Naive thymus-derived CD4-positive, alpha-beta T cell (primary cell): ENCODE measurements at regions not wholly inside any gene's neighbourhood (a gene's known extent, or its start where the extent isn't known, plus 50 kb on each side); places are given as distances from the start of the nearest gene placed in this dataset.

Experiments used
- ATAC-seq: fragments of 150-1000 bp; cut with Tn5 transposase; 2 replicates; pipeline ENCODE4 v1.10.0; 2021; ENCODE audit warnings: mild to moderate bottlenecking, moderate library complexity
- CTCF ChIA-PET: fragments of 350-600 bp; sonication (Branson Sonifier 250); formaldehyde crosslinking; loops from one replicate; lab custom pipeline; 2021; ENCODE audit warnings: antibody characterized with exemption; lab: Charles Lee
- POLR2A ChIA-PET: fragments of 350-600 bp; sonication (Branson Sonifier 250); formaldehyde crosslinking; loops from one replicate; lab custom pipeline; 2021; ENCODE audit warnings: antibody characterized with exemption, inconsistent platforms; lab: Charles Lee
- DNase-seq, 9 donors: peaks; one replicate each; pipeline versions ENCODE4 v3.0.0 to v3.0.0-alpha.2; 2020 to 2022; ENCODE audit warnings: mixed read lengths in 1 of 9
- H3K27ac ChIP-seq: one replicate; pipeline ENCODE4 v1.7.0; 2013; ENCODE audit warnings: mild to moderate bottlenecking, low read depth, low read length, moderate library complexity
- H3K27me3 ChIP-seq, 2 donors: one replicate each; pipeline ENCODE4 v1.7.0; 2013; ENCODE audit warnings: low read length in 2 of 2, mild to moderate bottlenecking in 2 of 2, moderate library complexity in 2 of 2; ENCODE audit not compliant: control insufficient read depth in 2 of 2, insufficient read depth in 2 of 2
- H3K36me3 ChIP-seq, 3 experiments: 1 replicate in 2 of 3; 2 replicates in 1 of 3; pipeline ENCODE4 v1.7.0; 2013; ENCODE audit warnings: low read length in 3 of 3, mild to moderate bottlenecking in 3 of 3, moderate library complexity in 1 of 3; ENCODE audit not compliant: insufficient read depth in 3 of 3, control insufficient read depth in 2 of 3
- H3K4me1 ChIP-seq, 2 donors: one replicate each; pipeline ENCODE4 v1.7.0; 2013; ENCODE audit warnings: low read length in 2 of 2, mild to moderate bottlenecking in 2 of 2, moderate library complexity in 1 of 2; ENCODE audit not compliant: control insufficient read depth in 2 of 2, insufficient read depth in 2 of 2
- H3K4me3 ChIP-seq: 2 replicates; pipeline ENCODE4 v1.7.0; 2013; ENCODE audit warnings: mild to moderate bottlenecking, low read length
- H3K9me3 ChIP-seq, 3 experiments: 1 replicate in 2 of 3; 2 replicates in 1 of 3; pipeline ENCODE4 v1.7.0; 2013; ENCODE audit warnings: low read length in 3 of 3; ENCODE audit not compliant: control insufficient read depth in 2 of 3
- H3K27ac Mint-ChIP-seq, 9 donors: one replicate each; pipeline ENCODE4 v1.8.0; 2020 to 2022; ENCODE audit warnings: mixed read lengths in 9 of 9, mild to moderate bottlenecking in 8 of 9, moderate library complexity in 5 of 9, inconsistent platforms in 2 of 9
- H3K27me3 Mint-ChIP-seq, 5 donors: one replicate each; pipeline ENCODE4 v1.8.0; 2021 to 2022; ENCODE audit warnings: mixed read lengths in 5 of 5, mild to moderate bottlenecking in 1 of 5
- H3K36me3 Mint-ChIP-seq, 5 donors: one replicate each; pipeline ENCODE4 v1.8.0; 2020 to 2022; ENCODE audit warnings: mixed read lengths in 5 of 5, mild to moderate bottlenecking in 3 of 5, inconsistent platforms in 1 of 5
- H3K4me1 Mint-ChIP-seq, 7 donors: one replicate each; pipeline ENCODE4 v1.8.0; 2020 to 2022; ENCODE audit warnings: mixed read lengths in 7 of 7, mild to moderate bottlenecking in 3 of 7, inconsistent platforms in 1 of 7
- H3K4me3 Mint-ChIP-seq, 10 donors: one replicate each; pipeline ENCODE4 v1.8.0; 2020 to 2022; ENCODE audit warnings: mild to moderate bottlenecking in 10 of 10, mixed read lengths in 10 of 10, moderate library complexity in 6 of 10, inconsistent platforms in 2 of 10
- H3K9me3 Mint-ChIP-seq, 11 donors: one replicate each; pipeline ENCODE4 v1.8.0; 2020 to 2022; ENCODE audit warnings: mixed read lengths in 11 of 11, mild to moderate bottlenecking in 4 of 11, inconsistent platforms in 1 of 11, moderate library complexity in 1 of 11
- intact Hi-C, 2 donors: fragments of 100-400 bp; cut with micrococcal nuclease; formaldehyde crosslinking; loops; one replicate each; pipeline ENCODE4 v1.15.1; 2023

DNA sequence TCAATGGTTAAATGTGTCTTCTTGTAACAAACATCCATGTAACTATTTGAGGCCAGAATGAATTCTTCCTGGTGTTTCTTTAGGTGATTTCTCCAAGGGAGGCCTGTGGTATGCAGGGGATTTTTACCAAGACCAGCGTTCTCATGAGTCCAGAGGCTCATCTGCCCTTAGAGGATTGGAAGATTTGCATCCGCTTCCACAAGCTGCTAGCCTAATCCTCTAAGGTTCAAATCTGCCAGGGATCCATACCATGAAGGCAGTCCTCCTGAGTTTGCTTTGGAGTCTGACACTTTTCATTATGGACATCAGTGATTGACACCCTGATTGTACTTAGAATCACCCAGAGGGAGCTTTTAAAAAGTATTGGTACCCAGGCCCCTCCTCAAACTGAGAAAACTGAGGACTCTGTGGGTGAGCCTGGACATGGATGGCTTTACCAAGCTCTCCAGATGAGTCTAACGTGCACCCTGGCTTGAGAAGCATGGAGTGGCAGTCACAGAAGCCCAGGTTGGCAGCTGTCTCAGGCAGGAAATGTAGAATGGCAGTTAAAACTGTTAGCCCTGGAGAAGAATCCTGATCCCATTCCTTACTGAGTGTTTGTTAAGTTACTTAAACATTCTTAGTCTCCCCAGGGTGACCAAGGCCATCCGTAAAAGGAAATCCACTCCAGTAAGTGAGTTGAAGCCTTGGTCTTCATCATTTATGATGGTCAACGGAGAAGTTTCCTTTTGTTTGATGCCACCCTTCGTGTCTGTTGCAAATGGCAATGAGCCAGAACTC, 95.3 kb upstream of the RMDN2 start:
- intact Hi-C loops: loop anchor here (5.0 to 10.0 kb wide), 4 partner anchors 158 to 663 kb away; partner anchors contain the start of gene CDC42EP3 (in 1 of the 2)
- H3K9me3 Mint-ChIP-seq: no peaks in the 10 kb centered on the region
- H3K4me1 Mint-ChIP-seq: peaks cover 0 to 9% (median 5%) of the 10 kb centered on the region in 7 donors
- Histone ChIP-seq H3K27ac (no peak overlapping the region), H3K36me3 (no peaks in the 10 kb centered on the region), H3K4me3 (no peak overlapping the region), H3K27me3 (no peaks in the 10 kb centered on the region), H3K9me3 (no peaks in the 10 kb centered on the region), H3K4me1 (no peaks in the 10 kb centered on the region)
- ChIA-PET POLR2A (no interaction called here), CTCF (interaction anchor here (0.6 to 12.9 kb wide), 4 partner anchors 48 to 416 kb away, joined by 3 to 209 read pairs (median 4); no protein-coding TSS in a partner anchor)
- H3K27me3 Mint-ChIP-seq: no peaks in the 10 kb centered on the region
- no peaks in the 10 kb centered on the region for H3K36me3 Mint-ChIP-seq
- H3K4me3 Mint-ChIP-seq: no peak overlapping the region
- DNase-seq: no peak
- no peak for ATAC-seq
- no peak overlapping the region for H3K27ac Mint-ChIP-seq

DNA sequence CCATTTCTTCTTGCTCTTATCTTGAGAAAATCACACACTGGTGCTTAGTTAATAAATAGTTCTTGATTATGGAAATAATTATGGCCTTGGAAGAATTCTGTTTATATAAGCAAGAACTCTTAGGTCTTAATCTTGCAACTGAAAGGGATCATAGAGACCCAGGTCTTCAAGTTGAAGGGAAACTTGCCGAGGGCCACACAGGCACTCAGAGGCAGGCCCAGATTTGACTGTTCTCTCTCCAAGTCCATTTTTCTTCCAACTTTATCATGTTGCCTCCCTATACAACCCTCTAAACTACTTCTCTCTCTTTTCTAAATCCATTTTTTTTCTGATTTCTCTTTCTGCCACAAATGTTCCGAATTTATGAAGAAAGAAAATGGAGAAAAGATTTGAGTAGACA, 94.5 kb upstream of the RMDN2 start:
- no peaks in the 10 kb centered on the region for H3K27me3 Mint-ChIP-seq
- H3K27ac Mint-ChIP-seq: no peak overlapping the region
- no peaks in the 10 kb centered on the region for H3K9me3 Mint-ChIP-seq
- POLR2A ChIA-PET: no interaction called here
- no peak overlapping the region for H3K4me3 Mint-ChIP-seq
- Histone ChIP-seq H3K4me1 (no peaks in the 10 kb centered on the region), H3K9me3 (no peaks in the 10 kb centered on the region), H3K4me3 (no peak overlapping the region), H3K36me3 (no peaks in the 10 kb centered on the region), H3K27me3 (no peaks in the 10 kb centered on the region), H3K27ac (no peak overlapping the region)
- H3K36me3 Mint-ChIP-seq: no peaks in the 10 kb centered on the region
- DNase-seq (no peak), ATAC-seq (no peak)
- intact Hi-C loops: loop anchor here (5.0 to 10.0 kb wide), 4 partner anchors 158 to 663 kb away; partner anchors contain the start of gene CDC42EP3 (in 1 of the 2)
- CTCF ChIA-PET: interaction anchor here (0.9 to 12.9 kb wide), 4 partner anchors 47 to 434 kb away, joined by 3 to 209 read pairs (median 36); no protein-coding TSS in a partner anchor
- H3K4me1 Mint-ChIP-seq: peaks cover 0 to 9% (median 5%) of the 10 kb centered on the region in 7 donors

DNA sequence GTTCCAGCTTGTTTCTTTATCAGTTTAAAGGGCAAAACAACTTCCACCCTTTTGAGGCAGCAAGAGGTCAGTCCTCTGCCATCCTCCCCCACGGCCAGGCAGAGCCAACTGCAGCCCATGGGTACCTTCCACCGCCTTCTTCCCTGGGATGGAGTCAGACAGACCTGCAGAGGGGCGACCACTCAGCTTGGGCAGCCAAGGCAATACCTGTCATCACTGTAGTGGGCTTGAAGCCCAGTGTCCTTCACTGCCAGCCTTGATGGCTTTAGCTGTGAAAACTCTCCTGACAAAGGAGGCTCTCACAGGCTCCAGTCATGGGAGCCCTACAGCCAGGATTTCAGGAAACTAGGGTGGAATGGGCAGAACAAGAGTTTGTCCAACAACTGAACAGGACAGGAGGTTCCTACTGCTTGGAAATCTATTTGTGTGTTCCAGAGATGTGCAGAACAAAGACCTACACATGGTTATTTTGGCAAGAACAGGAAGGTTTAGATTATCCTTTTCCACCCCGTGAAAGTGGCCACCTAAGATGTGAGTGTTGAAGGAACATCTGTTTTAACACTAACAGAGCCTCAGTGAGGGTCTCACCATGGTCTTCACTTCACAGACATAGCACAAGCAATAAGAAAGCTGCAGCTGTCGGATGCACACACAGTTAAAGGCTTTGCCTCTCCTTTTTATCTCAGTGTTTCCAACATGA, 93.9 kb upstream of the RMDN2 start:
- intact Hi-C loops: loop anchor here (5.0 to 10.0 kb wide), 4 partner anchors 159 to 664 kb away; partner anchors contain the start of gene CDC42EP3 (in 1 of the 2)
- DNase-seq: no peak
- Histone ChIP-seq H3K4me1 (no peaks in the 10 kb centered on the region), H3K27me3 (no peaks in the 10 kb centered on the region), H3K4me3 (no peak overlapping the region), H3K27ac (no peak overlapping the region), H3K9me3 (no peaks in the 10 kb centered on the region), H3K36me3 (no peaks in the 10 kb centered on the region)
- Mint-ChIP-seq H3K36me3 (no peaks in the 10 kb centered on the region), H3K4me3 (no peak overlapping the region), H3K27ac (no peak overlapping the region), H3K9me3 (no peaks in the 10 kb centered on the region), H3K27me3 (no peaks in the 10 kb centered on the region), H3K4me1 (peaks cover 0 to 9% (median 5%) of the 10 kb centered on the region in 7 donors)
- ATAC-seq: no peak
- POLR2A ChIA-PET: no interaction called here
- CTCF ChIA-PET: interaction anchor here (0.9 to 12.9 kb wide), 4 partner anchors 36 to 435 kb away, joined by 3 to 209 read pairs (median 36); no protein-coding TSS in a partner anchor

DNA sequence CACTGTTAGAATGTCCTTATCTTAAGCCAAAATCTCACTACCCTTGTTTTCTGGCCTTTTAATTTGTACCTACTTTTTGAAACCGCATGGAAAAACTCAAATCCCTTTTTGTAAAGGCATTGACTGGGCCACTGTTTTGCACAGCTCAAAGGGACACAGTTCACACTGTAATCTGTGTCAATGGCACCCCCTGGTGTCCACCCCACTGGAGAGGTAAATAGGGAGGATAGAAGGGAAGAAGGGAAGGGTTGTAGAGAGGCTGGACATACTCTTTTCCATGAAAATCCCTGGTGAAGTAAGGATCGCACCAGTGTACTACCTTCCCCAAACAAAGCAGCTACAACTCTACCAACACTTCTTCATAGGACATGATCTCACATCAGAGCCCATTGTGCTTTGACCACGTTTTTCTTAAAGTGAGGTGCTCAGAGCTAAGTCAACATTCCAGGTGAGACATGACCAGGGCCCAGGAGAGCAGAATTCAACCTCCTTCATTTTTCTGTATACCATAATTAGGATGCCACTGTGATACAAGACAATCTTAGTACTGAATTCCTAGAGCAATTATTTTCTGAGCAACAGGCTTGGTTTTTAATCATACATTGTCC, 92.4 kb upstream of the RMDN2 start:
- peak; percentile 56 to 82 (median 72) for DNase-seq
- ATAC-seq: peak; percentile 87
- Mint-ChIP-seq H3K27me3 (no peaks in the 10 kb centered on the region), H3K36me3 (no peaks in the 10 kb centered on the region), H3K9me3 (no peaks in the 10 kb centered on the region), H3K27ac (no peak overlapping the region), H3K4me3 (no peak overlapping the region), H3K4me1 (peaks cover 0 to 15% (median 5%) of the 10 kb centered on the region in 7 donors)
- CTCF ChIA-PET: interaction anchor here (0.6 to 12.9 kb wide), 21 partner anchors 19 to 457 kb away, joined by 3 to 209 read pairs (median 4); no protein-coding TSS in a partner anchor
- POLR2A ChIA-PET: interaction anchor here (1.0 kb wide), 1 partner anchor 417 kb away, joined by 6 read pairs; no protein-coding TSS in a partner anchor
- Histone ChIP-seq H3K27me3 (no peaks in the 10 kb centered on the region), H3K36me3 (no peaks in the 10 kb centered on the region), H3K4me1 (no peaks in the 10 kb centered on the region), H3K4me3 (no peak overlapping the region), H3K9me3 (no peaks in the 10 kb centered on the region), H3K27ac (no peak overlapping the region)
- intact Hi-C loops: loop anchor here (1.0 to 10.0 kb wide), 10 partner anchors 45 to 665 kb away; partner anchors contain the start of gene CDC42EP3 (in 1 of the 2)

DNA sequence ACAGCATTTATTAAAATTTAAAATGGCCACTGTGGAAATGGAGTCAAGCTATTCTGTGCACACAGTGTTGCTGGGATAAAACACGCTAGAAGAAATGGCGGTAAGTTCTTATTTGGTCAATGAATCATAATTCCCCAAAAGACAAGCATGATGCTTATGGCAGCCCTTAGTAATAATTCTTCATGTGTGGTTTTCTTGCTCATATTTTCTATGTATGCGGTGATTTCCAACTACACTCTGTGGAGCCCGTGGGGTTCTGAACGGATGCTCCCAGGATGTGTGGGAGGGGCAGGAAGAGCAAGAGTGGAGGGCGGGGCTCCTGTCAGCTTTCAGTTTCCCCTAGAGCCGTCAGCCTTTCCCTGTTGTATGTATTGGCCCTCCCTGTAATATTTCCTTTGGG, 91.7 kb upstream of the RMDN2 start:
- no peak overlapping the region for H3K4me3 Mint-ChIP-seq
- H3K9me3 ChIP-seq: no peaks in the 10 kb centered on the region
- intact Hi-C loops: loop anchor here (5.0 to 10.0 kb wide), 4 partner anchors 161 to 666 kb away; partner anchors contain the start of gene CDC42EP3 (in 1 of the 2)
- no peaks in the 10 kb centered on the region for H3K27me3 ChIP-seq
- H3K4me1 Mint-ChIP-seq: peaks cover 0 to 15% (median 5%) of the 10 kb centered on the region in 7 donors
- H3K27me3 Mint-ChIP-seq: peaks cover 0 to 3% (median 0%) of the 10 kb centered on the region in 5 donors
- ChIA-PET POLR2A (no interaction called here), CTCF (interaction anchor here (0.6 to 12.9 kb wide), 17 partner anchors 18 to 458 kb away, joined by 3 to 209 read pairs (median 4); no protein-coding TSS in a partner anchor)
- ATAC-seq: no peak
- no peaks in the 10 kb centered on the region for H3K36me3 ChIP-seq
- no peak for DNase-seq
- no peak overlapping the region for H3K27ac Mint-ChIP-seq
- H3K27ac ChIP-seq: no peak overlapping the region
- no peaks in the 10 kb centered on the region for H3K36me3 Mint-ChIP-seq
- H3K4me3 ChIP-seq: no peak overlapping the region
- no peaks in the 10 kb centered on the region for H3K9me3 Mint-ChIP-seq
- no peaks in the 10 kb centered on the region for H3K4me1 ChIP-seq

DNA sequence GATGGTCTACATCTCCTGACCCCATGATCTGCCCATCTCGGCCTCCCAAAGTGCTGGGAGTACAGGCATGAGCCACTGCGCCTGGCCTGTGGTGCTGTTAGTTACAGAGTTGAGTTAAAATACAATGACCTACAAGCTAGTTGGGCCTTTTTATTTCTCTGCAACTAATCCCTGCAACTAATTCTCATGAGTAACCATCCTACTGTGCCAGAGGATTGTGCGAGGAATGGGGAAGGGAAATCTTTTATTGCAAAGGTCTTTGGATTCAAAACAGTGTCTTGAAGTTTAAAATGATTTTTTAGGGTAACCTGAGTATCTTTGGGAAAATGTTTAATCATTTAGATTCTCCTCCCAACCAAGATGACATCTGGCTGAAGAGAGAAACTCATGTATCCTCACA, 88.8 kb upstream of the RMDN2 start:
- H3K27ac Mint-ChIP-seq: no peak overlapping the region
- H3K4me3 ChIP-seq: no peak overlapping the region
- H3K27me3 ChIP-seq: no peaks in the 10 kb centered on the region
- intact Hi-C loops: loop anchor here in 1 of 2 donors (10.0 kb wide), 1 partner anchor 551 kb away; no protein-coding TSS in a partner anchor
- H3K9me3 Mint-ChIP-seq: no peaks in the 10 kb centered on the region
- no peak for ATAC-seq
- H3K4me1 Mint-ChIP-seq: peaks cover 0 to 12% (median 2%) of the 10 kb centered on the region in 7 donors
- H3K27me3 Mint-ChIP-seq: peaks cover 0 to 4% (median 0%) of the 10 kb centered on the region in 5 donors
- H3K9me3 ChIP-seq: no peaks in the 10 kb centered on the region
- ChIA-PET POLR2A (no interaction called here), CTCF (interaction anchor here (0.7 to 12.9 kb wide), 5 partner anchors 42 to 440 kb away, joined by 3 to 209 read pairs (median 4); no protein-coding TSS in a partner anchor)
- H3K36me3 Mint-ChIP-seq: no peaks in the 10 kb centered on the region
- no peaks in the 10 kb centered on the region for H3K4me1 ChIP-seq
- no peak overlapping the region for H3K4me3 Mint-ChIP-seq
- no peak overlapping the region for H3K27ac ChIP-seq
- H3K36me3 ChIP-seq: no peaks in the 10 kb centered on the region
- DNase-seq: no peak
